ENCODE measurements at regions not wholly inside any gene's neighbourhood (a gene's known extent, or its start where the extent isn't known, plus 50 kb on each side); places are given as distances from the start of the nearest gene placed in this dataset.

- TF ChIP-seq CTCF (IDR thresholded peaks at IDR 0.05) = no peak
- no peak for TF ChIP-seq POLR2A (IDR thresholded peaks at IDR 0.05)
- no peak for TF ChIP-seq POLR2AphosphoS5 (IDR thresholded peaks at IDR 0.05)
Measured at GRCh38 chr11:16536513-16536912, 180.2 kb upstream of the SOX6 start.
